ENCODE measurements at regions not wholly inside any gene's neighbourhood (a gene's known extent, or its start where the extent isn't known, plus 50 kb on each side); places are given as distances from the start of the nearest gene placed in this dataset.

DNA sequence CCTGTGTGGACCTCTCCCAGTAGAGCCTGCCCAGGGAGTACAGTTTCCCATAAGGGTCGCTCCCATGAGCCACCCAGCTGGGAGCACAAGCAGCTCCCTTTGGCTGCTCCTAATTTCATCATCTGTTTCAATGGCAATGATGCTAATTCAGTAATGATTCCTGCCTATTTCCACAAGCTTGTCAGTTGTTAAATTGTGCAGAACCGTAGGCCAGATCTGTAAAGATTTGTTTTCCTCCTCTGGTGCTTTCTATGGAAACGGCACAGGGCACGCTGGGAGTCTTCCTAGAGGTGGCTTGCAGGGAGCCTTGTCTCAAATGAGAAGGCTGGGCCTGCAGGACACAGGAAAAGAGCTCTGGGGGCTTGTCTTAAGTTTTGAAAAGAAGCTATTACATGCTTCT lies 223.7 kb downstream of the CBLN1 start:
- no peak overlapping the region for H3K4me3 ChIP-seq (ENCODE audit: low read length in 2 of 2)
- H3K36me3 ChIP-seq (ENCODE audit: control insufficient read depth in 1 of 2, insufficient read depth in 2 of 2, low read length in 1 of 2) = no peaks in the 10 kb centered on the region
- WGBS, 2 donors = 40 to 47% methylated on average over 4 of the region's 4 CpGs
- DNase-seq (no peak), ATAC-seq (ENCODE audit: low FRiP score) (no peak)
- no peak overlapping the region for H3K27ac ChIP-seq (ENCODE audit: low read depth in 1 of 2, low read length in 2 of 2)
- no peaks in the 10 kb centered on the region for H3K4me1 ChIP-seq (ENCODE audit: control insufficient read depth in 1 of 2, insufficient read depth in 2 of 2, low read length in 2 of 2)
- H3K9me3 ChIP-seq (ENCODE audit: control insufficient read depth, low read length) = no peaks in the 10 kb centered on the region
- intact Hi-C loops (cut with DNase I) = no loop called here
- H3K27me3 ChIP-seq (ENCODE audit: control insufficient read depth in 1 of 2, insufficient read depth in 2 of 2, low read length in 1 of 2) = no peaks in the 10 kb centered on the region

GRCh38 chr16:49057391-49057790 lies 224.2 kb downstream of the CBLN1 start:
- WGBS, 2 donors = 77 to 80% methylated on average over 2 of the region's 2 CpGs
- intact Hi-C loops (cut with DNase I) = no loop called here
- DNase-seq = no peak
- no peaks in the 10 kb centered on the region for H3K27me3 ChIP-seq (ENCODE audit: control insufficient read depth in 1 of 2, insufficient read depth in 2 of 2, low read length in 1 of 2)
- H3K27ac ChIP-seq (ENCODE audit: low read depth in 1 of 2, low read length in 2 of 2) = no peak overlapping the region
- no peak overlapping the region for H3K4me3 ChIP-seq (ENCODE audit: low read length in 2 of 2)
- H3K4me1 ChIP-seq (ENCODE audit: control insufficient read depth in 1 of 2, insufficient read depth in 2 of 2, low read length in 2 of 2) = no peaks in the 10 kb centered on the region
- no peaks in the 10 kb centered on the region for H3K9me3 ChIP-seq (ENCODE audit: control insufficient read depth, low read length)
- no peak for ATAC-seq (ENCODE audit: low FRiP score)
- no peaks in the 10 kb centered on the region for H3K36me3 ChIP-seq (ENCODE audit: control insufficient read depth in 1 of 2, insufficient read depth in 2 of 2, low read length in 1 of 2)

DNA sequence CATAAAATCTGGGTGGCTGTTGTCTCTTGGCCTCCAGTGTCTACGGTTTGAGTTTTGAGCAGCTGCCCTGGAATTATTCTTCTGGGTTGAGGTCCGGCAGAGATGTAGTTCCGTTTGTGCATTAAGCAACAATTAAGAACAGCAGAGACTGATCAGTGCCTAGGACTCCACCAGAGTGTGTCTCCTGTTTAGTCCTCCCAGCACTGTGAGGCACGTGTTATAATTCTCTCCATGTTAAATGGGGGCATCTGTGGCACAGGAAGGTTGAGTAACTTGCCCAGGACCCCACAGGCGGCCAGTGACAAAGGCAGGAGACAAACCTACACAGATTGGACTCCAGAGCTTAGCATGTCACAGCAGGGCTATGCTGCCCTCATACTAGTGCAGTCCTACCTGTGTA lies 225.1 kb downstream of the CBLN1 start:
- DNase-seq (no peak), ATAC-seq (ENCODE audit: low FRiP score) (no peak)
- no peak overlapping the region for H3K27ac ChIP-seq (ENCODE audit: low read depth in 1 of 2, low read length in 2 of 2)
- no peaks in the 10 kb centered on the region for H3K27me3 ChIP-seq (ENCODE audit: control insufficient read depth in 1 of 2, insufficient read depth in 2 of 2, low read length in 1 of 2)
- no peaks in the 10 kb centered on the region for H3K4me1 ChIP-seq (ENCODE audit: control insufficient read depth in 1 of 2, insufficient read depth in 2 of 2, low read length in 2 of 2)
- H3K4me3 ChIP-seq (ENCODE audit: low read length in 2 of 2) = no peak overlapping the region
- 62 to 70% methylated on average over 5 of the region's 5 CpGs for WGBS, 2 donors
- no peaks in the 10 kb centered on the region for H3K36me3 ChIP-seq (ENCODE audit: control insufficient read depth in 1 of 2, insufficient read depth in 2 of 2, low read length in 1 of 2)
- intact Hi-C loops (cut with DNase I) = no loop called here
- no peaks in the 10 kb centered on the region for H3K9me3 ChIP-seq (ENCODE audit: control insufficient read depth, low read length)

DNA sequence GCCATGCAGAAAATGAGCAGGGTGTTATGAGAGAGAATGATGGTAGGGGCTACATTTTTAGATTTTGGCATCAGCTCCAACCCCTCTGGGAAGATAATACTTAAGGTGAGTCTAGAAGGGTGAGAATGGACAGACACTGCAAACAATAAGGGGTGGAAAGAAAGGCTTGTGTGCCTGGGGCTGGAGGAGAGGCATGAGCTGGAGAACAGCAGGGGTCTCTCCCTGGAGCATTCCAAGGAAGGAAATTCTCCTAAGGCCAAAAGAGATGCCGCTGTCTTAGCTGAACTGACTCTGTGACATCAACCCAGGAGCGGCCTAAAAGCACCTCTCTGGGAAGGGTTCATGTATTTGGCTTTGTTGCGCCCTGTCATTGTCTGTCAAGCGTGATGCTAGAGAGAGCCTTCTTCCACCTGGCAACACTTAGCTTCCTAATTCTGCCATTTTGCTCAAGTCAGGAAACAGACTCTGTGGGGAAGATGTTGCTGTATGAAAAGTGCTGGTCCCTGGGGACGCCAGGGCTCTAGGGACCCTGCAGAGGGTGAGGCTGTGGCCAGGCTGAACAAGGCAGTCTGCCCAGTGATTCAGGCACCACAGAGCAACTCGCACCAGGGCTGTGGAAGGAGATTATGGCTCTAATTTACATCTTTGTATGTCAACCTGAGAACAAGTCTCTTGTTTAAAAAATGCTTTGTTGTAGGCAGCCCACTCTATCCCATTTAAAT lies 225.7 kb downstream of the CBLN1 start:
- 62 to 66% methylated on average over 6 of the region's 6 CpGs for WGBS, 2 donors
- Histone ChIP-seq H3K4me1 (ENCODE audit: control insufficient read depth in 1 of 2, insufficient read depth in 2 of 2, low read length in 2 of 2) (no peaks in the 10 kb centered on the region), H3K36me3 (ENCODE audit: control insufficient read depth in 1 of 2, insufficient read depth in 2 of 2, low read length in 1 of 2) (no peaks in the 10 kb centered on the region), H3K9me3 (ENCODE audit: control insufficient read depth, low read length) (no peaks in the 10 kb centered on the region), H3K4me3 (ENCODE audit: low read length in 2 of 2) (no peak overlapping the region), H3K27ac (ENCODE audit: low read depth in 1 of 2, low read length in 2 of 2) (no peak overlapping the region), H3K27me3 (ENCODE audit: control insufficient read depth in 1 of 2, insufficient read depth in 2 of 2, low read length in 1 of 2) (no peaks in the 10 kb centered on the region)
- ATAC-seq (ENCODE audit: low FRiP score) (no peak), DNase-seq (no peak)
- intact Hi-C loops (cut with DNase I) = no loop called here

DNA sequence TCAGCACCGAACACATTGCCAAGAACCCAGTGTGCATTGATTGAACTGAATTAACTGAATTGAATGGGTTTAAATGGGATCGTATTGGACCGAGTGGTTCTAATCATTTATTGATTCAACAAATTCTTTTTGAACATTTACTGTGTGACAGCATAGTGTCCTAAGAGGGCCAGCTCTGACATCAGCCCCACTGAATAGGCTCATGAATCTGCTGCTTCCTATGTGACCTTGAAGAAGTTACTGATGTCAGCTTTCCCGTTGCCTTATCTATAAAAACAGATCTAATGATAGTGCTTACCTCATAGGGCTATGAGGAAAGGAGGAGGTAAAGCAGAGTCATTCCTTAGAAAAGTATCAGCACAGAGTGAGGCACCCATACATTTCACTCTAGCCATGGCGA lies 226.3 kb downstream of the CBLN1 start:
- ATAC-seq (ENCODE audit: low FRiP score) (no peak), DNase-seq (no peak)
- no peaks in the 10 kb centered on the region for H3K9me3 ChIP-seq (ENCODE audit: control insufficient read depth, low read length)
- H3K4me3 ChIP-seq (ENCODE audit: low read length in 2 of 2) = no peak overlapping the region
- H3K36me3 ChIP-seq (ENCODE audit: control insufficient read depth in 1 of 2, insufficient read depth in 2 of 2, low read length in 1 of 2) = no peaks in the 10 kb centered on the region
- 70 to 71% methylated on average over 5 of the region's 5 CpGs for WGBS, 2 donors
- H3K27ac ChIP-seq (ENCODE audit: low read depth in 1 of 2, low read length in 2 of 2) = no peak overlapping the region
- intact Hi-C loops (cut with DNase I) = no loop called here
- H3K27me3 ChIP-seq (ENCODE audit: control insufficient read depth in 1 of 2, insufficient read depth in 2 of 2, low read length in 1 of 2) = no peaks in the 10 kb centered on the region
- H3K4me1 ChIP-seq (ENCODE audit: control insufficient read depth in 1 of 2, insufficient read depth in 2 of 2, low read length in 2 of 2) = no peaks in the 10 kb centered on the region

GRCh38 chr16:49054606-49055005 lies 227.0 kb downstream of the CBLN1 start:
- no peaks in the 10 kb centered on the region for H3K4me1 ChIP-seq (ENCODE audit: control insufficient read depth in 1 of 2, insufficient read depth in 2 of 2, low read length in 2 of 2)
- no peak overlapping the region for H3K27ac ChIP-seq (ENCODE audit: low read depth in 1 of 2, low read length in 2 of 2)
- no peak overlapping the region for H3K4me3 ChIP-seq (ENCODE audit: low read length in 2 of 2)
- no peaks in the 10 kb centered on the region for H3K9me3 ChIP-seq (ENCODE audit: control insufficient read depth, low read length)
- H3K36me3 ChIP-seq (ENCODE audit: control insufficient read depth in 1 of 2, insufficient read depth in 2 of 2, low read length in 1 of 2) = no peaks in the 10 kb centered on the region
- no peaks in the 10 kb centered on the region for H3K27me3 ChIP-seq (ENCODE audit: control insufficient read depth in 1 of 2, insufficient read depth in 2 of 2, low read length in 1 of 2)
- WGBS, 2 donors = 78 to 82% methylated on average over 5 of the region's 5 CpGs
- ATAC-seq (ENCODE audit: low FRiP score) = no peak
- intact Hi-C loops (cut with DNase I) = no loop called here
- no peak for DNase-seq

GRCh38 chr16:49052846-49053245 lies 228.8 kb downstream of the CBLN1 start:
- intact Hi-C loops (cut with DNase I) = no loop called here
- no peak overlapping the region for H3K4me3 ChIP-seq (ENCODE audit: low read length in 2 of 2)
- no peaks in the 10 kb centered on the region for H3K4me1 ChIP-seq (ENCODE audit: control insufficient read depth in 1 of 2, insufficient read depth in 2 of 2, low read length in 2 of 2)
- H3K27me3 ChIP-seq (ENCODE audit: control insufficient read depth in 1 of 2, insufficient read depth in 2 of 2, low read length in 1 of 2) = no peaks in the 10 kb centered on the region
- no peak overlapping the region for H3K27ac ChIP-seq (ENCODE audit: low read depth in 1 of 2, low read length in 2 of 2)
- ATAC-seq (ENCODE audit: low FRiP score) (no peak), DNase-seq (no peak)
- WGBS, 2 donors = 80 to 81% methylated on average over 9 of the region's 9 CpGs
- H3K9me3 ChIP-seq (ENCODE audit: control insufficient read depth, low read length) = no peaks in the 10 kb centered on the region
- no peaks in the 10 kb centered on the region for H3K36me3 ChIP-seq (ENCODE audit: control insufficient read depth in 1 of 2, insufficient read depth in 2 of 2, low read length in 1 of 2)

- ATAC-seq (ENCODE audit: low FRiP score) (no peak), DNase-seq (no peak)
- Histone ChIP-seq H3K4me3 (ENCODE audit: low read length in 2 of 2) (no peak overlapping the region), H3K9me3 (ENCODE audit: control insufficient read depth, low read length) (no peaks in the 10 kb centered on the region), H3K27me3 (ENCODE audit: control insufficient read depth in 1 of 2, insufficient read depth in 2 of 2, low read length in 1 of 2) (no peaks in the 10 kb centered on the region), H3K4me1 (ENCODE audit: control insufficient read depth in 1 of 2, insufficient read depth in 2 of 2, low read length in 2 of 2) (no peaks in the 10 kb centered on the region), H3K36me3 (ENCODE audit: control insufficient read depth in 1 of 2, insufficient read depth in 2 of 2, low read length in 1 of 2) (no peaks in the 10 kb centered on the region), H3K27ac (ENCODE audit: low read depth in 1 of 2, low read length in 2 of 2) (no peak overlapping the region)
- WGBS, 2 donors = 17 to 19% methylated on average over 2 of the region's 2 CpGs
- intact Hi-C loops (cut with DNase I) = no loop called here
Measured at GRCh38 chr16:49051576-49051975, 230.1 kb downstream of the CBLN1 start.

DNA sequence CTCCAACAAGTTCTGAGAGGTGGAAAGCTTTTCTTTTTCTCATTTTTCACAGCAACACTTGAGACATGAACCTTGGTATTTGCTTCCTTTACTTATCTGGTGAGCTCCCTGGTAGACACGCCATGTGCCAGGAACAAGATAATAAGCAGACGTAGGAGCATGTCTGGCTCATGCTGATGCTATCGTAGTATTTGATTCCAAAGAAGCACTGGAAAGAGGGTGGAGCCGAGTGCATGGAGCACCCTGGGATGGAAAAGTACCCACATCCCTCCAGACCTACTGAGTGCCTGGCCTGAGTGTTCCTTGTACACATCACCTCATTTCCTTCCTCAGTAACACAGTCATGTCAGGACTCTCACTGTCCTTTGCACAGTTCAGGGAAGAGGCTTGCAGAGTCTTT lies 231.0 kb downstream of the CBLN1 start:
- 47 to 57% methylated on average over 4 of the region's 4 CpGs for WGBS, 2 donors
- no peaks in the 10 kb centered on the region for H3K4me1 ChIP-seq (ENCODE audit: control insufficient read depth in 1 of 2, insufficient read depth in 2 of 2, low read length in 2 of 2)
- no peaks in the 10 kb centered on the region for H3K27me3 ChIP-seq (ENCODE audit: control insufficient read depth in 1 of 2, insufficient read depth in 2 of 2, low read length in 1 of 2)
- ATAC-seq (ENCODE audit: low FRiP score) = no peak
- no peak overlapping the region for H3K4me3 ChIP-seq (ENCODE audit: low read length in 2 of 2)
- no peaks in the 10 kb centered on the region for H3K36me3 ChIP-seq (ENCODE audit: control insufficient read depth in 1 of 2, insufficient read depth in 2 of 2, low read length in 1 of 2)
- intact Hi-C loops (cut with DNase I) = no loop called here
- no peaks in the 10 kb centered on the region for H3K9me3 ChIP-seq (ENCODE audit: control insufficient read depth, low read length)
- no peak overlapping the region for H3K27ac ChIP-seq (ENCODE audit: low read depth in 1 of 2, low read length in 2 of 2)
- no peak for DNase-seq

All from aorta (tissue), 5 donors.